CD4-positive, alpha-beta T cell treated with Interleukin-4 for 1 hour (primary cell): ENCODE measurements at regions not wholly inside any gene's neighbourhood (a gene's known extent, or its start where the extent isn't known, plus 50 kb on each side); places are given as distances from the start of the nearest gene placed in this dataset.
"Not testable (repeated sequence)": the region's sequence is repeated elsewhere in the genome, so short reads cannot be mapped to it uniquely, and the experiment has no call there.

ENCODE experiments used
- DNase-seq, 2 donors: peaks; one replicate each; pipeline ENCODE4 v3.0.0-alpha.2; 2020 to 2022

DNA sequence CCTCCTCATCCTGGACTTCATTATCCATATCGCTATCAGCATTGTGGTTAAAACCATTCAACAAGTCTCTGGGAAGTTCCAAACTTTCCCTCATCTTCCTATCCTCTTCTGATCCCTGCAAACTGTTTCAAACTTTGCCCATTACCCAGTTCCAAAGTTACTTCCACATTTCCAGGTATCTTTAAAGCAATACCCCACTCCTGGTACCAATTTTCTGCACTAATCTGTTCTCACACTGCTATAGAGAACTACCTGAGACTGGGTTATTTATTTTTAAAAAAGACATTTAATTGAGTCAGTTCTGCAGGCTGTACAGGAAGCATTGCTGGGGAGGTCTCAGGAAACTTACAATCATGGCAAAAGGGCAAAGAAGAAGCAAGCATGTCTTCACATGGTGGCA is 147.3 kb downstream of the ARL4A start:
- DNase-seq, result no peak

DNA sequence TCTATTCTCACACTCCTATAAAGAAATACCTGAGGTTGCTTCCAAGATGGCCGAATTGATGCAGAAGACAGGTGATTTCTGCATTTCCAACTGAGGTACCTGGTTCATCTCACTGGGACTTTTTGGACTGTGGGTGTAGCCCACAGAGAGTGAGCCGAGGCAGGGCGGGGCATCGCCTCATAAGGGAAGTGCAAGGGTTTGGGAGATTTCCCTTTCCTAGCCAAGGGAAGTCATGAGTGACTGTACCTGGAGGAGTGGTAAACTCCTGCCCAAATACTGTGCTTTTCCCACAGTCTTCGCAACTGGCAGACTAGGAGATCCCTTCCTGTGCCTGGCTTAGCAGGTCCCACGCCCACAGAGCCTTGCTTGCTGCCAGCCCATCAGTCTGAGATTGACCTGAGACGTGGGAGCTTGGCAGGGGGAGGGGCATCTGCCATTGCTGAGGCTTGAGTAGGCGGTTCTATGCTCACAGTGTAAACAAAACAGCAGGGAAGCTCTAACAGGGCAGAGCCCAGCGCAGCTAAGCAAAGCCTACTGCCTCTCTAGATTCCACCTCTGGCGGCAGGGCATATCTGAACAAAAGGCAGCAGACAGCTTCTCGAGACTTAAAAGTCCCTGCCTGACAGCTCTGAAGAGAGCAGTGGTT is 152.2 kb downstream of the ARL4A start:
- DNase-seq, result no peak

DNA sequence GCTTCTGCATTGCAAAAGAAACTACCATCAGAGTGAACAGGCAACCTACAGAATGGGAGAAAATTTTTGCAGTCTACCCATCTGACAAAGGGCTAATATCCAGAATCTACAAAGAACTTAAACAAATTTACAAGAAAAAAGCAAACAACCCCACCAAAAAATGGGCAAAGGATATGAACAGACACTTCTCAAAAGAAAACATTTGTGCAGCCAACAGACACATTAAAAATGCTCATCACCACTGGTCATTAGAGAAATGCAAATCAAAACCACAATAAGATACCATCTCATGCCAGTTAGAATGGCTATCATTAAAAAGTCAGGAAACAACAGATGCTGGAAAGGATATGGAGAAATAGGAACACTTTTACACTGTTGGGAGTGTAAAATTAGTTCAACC is 157.3 kb downstream of the ARL4A start:
- DNase-seq, result not testable (repeated sequence)

DNA sequence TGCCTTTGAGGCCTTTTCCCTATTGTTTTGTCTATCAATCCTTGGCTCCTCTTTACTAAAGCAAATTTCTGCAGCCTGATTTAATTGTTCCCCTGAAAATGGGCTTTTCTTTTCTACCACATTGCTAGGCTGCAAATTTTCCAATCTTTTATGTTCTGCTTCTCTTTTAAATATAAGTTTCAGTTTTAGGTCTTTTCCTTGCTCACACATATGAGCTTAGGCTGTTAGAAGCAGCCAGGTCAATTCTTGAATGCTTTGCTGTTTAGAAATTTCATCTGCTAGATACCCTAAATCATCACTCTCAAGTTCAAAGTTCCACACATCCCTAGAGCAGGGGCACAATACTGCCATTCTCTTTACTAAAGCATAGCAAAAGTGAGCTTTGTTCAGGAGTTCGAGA is 159.6 kb downstream of the ARL4A start:
- no peak for DNase-seq

DNA sequence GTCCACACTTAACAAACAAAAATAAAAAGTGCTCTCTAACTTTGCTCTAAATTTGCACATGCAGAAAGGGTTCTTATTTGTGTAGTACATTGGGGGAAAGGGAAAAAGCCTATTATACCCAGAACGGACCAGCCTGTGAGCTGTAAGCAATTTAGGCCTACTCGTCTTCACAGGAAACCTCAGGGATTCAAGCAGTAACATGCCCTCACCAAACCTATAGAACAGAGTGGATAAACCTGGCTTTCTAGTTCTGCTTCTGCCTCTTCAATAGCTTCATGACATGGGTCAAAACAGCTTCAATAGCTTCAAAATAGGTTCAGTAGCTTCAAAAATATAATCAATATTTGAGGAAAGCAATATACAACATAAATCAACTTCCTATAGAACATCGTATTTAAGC is 163.7 kb downstream of the ARL4A start:
- DNase-seq, result no peak

DNA sequence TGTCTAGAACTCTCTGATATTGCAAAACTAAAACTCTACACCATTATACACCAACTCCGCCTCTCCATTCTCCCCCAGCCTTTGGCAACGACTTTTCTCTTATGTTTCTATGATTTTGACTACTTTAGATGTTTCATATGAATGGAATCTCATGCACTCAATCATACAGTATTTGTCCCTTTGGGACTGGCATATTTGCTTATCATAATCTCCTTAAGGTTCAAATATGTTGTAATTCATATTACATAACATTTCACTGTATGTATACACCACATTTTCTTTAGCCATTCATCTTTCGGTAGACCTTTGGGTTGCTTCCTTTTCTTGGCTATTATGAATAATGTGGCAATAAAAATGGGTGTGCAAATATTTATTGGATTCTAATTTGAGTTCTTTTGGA is 164.4 kb downstream of the ARL4A start:
- DNase-seq, result no peak

DNA sequence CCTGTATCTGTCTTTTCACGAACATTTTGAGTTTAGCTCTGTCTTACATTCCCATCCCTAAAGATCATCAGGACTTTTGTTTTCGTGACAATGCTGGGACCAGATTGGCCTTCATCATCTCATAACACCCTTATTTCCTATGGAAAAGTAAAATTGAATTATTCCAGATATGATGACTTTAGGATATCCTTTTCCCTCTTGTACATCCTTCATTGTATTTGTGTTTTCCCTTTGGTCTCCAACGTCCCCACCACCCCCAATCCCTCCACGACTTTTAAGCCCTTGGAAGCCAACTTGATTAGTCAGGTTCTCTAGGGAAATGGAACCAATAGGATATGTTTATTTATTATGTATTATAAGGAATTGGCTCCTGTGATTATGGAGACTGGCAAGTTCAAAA is 167.6 kb downstream of the ARL4A start:
- DNase-seq, result no peak

DNA sequence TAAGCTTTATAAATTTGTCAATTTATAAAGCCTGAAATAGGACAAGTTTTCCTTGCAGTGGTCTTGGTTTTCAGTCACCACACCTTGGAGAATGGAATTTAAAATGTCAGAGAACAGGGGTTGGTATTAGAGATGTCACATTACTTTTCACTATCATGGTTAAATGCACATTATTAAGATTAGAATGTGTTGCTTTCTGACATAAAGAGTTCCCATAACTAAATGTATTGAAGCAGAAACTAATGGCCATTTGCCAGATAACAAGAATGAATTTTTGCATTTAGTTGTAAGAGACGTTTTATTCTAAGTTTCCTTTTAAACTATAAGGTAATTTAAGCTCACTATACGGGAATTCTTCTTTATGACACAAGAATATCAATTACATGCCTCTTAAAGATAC is 172.3 kb downstream of the ARL4A start:
- no peak for DNase-seq

DNA sequence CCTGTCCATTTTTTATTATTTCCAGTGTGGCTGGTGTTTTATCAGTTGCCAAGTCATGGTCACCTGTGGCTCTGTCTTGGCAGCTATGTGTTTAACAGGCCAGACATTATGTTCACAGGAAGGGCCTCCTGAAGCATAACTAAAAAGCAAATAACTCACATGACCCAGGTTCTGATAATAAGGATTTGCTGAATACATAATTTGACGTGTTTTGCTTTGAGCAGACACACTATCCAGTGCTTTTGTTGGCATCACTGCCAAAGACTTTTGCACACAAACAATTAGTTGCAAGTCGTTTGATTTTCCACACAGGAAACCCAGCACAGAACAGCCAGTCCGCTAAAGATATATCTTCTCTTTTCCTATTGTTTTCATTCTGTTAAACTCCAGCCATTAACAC is 173.6 kb downstream of the ARL4A start:
- DNase-seq, result no peak

DNA sequence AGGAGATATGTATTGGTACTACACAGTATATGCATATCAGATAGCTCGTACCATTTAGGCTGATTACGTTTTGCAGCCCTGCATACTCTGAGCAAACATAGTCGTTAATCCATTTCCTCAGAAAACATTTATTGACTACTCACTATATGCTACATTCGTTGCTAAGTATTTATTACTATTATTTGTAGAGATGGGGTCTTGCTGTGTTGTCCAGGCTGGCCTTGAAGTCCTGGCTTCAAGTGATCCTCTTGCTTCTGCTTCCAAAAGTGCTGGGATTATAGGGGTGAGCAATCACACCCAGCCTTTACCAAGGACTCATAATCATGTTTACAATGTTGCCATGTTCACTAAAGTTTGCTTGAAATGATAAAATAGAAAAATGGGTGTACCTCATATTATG is 174.7 kb downstream of the ARL4A start:
- DNase-seq, result no peak

DNA sequence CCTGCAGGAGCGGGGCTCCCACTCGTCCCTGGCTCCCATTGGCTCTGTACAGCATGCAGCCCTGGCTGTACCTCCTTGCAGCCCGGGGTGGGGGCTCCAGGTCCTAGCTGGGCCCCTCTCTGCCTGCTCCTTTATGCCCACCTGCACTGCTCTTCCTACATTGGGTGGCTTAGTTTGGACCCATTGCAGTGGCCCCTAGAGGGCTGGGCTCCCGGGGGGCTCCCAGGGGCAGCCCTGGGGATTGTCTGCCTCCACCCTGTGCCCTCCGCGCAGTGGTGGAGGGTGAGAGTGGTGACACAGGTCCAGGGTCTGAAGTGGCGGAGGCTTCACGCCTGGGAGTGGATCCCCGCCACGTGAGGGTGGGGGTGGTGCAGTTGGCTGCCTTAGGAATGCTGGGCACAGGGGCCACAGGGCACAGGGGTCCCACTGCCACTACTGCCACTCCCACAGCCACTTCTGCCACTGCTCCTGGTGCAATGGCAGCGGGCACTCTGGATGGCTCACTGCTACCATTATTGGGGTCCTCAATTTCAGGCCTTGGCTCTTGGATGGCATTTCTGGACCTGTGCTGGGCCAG is 177.1 kb downstream of the ARL4A start:
- no peak for DNase-seq

DNA sequence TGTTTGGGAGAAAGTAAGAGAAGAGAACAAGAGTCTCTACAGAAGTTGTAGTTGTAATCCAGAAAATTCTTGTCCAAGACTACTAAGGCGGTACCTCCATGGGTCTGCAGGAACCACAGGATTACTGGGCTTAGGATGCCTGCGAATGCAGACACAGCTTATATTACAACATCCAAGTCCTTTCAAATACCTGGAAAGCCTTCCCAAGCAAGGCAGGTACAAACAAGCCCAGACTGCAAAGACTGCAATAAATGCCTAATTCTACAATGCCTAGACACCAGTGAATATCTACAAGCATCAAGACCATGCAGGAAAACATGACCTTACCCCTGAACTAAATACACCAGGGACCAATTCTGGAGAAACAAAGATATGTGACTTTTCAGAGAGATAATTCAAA is 178.2 kb downstream of the ARL4A start:
- no peak for DNase-seq

DNA sequence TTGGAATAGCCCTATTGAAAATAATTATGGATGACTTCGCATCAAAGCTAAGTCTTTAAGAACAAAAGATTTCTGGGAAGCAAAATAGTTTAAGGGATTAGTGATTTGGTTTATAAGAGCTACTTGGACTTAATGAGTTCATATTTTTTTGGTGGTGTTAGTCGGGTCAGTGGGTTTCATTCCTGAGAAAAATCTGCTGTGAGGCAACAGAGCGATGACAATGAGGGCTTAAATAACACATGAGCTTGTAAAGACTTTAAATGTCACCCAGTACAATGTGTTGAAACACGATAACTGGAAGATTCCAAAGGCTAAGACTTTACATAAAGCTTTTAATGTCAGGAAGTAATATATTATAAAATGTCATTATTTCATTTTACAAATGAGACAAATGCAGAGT is 178.8 kb downstream of the ARL4A start:
- no peak for DNase-seq

DNA sequence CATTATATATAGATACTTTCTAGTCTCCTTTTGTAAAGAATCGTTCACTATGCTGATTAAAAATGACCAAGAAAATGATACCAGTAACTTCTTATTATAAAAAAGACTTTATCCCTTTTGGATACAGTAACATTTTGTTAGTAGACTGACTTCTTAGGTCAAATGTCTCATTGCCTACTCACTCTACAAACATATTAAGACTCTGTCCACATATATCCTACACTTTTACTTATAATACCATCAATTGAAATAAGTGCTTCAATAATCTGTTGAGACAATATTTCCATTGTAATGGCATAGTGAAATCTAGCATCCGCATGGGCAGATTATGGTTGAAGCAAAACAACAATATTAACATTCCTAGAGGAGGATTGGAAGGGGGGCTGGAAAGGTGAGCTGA is 180.6 kb downstream of the ARL4A start:
- DNase-seq, result no peak

DNA sequence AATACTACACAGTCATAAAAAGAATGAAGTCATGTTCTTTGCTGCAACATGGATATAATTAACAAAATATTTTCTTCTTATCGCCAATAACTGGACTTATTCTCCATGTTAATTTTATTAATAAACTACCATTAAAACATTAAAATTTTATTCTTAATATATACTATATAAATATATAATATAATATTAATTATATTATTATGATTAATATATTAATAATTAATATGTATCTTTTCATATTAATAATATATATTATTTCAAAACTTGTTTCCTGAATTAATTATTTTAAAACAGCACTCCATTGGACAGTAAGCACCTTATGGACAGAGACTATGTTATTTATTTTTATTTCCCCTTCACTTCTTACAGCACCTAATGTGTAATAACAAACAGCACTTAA is 182.8 kb downstream of the ARL4A start:
- no peak for DNase-seq

DNA sequence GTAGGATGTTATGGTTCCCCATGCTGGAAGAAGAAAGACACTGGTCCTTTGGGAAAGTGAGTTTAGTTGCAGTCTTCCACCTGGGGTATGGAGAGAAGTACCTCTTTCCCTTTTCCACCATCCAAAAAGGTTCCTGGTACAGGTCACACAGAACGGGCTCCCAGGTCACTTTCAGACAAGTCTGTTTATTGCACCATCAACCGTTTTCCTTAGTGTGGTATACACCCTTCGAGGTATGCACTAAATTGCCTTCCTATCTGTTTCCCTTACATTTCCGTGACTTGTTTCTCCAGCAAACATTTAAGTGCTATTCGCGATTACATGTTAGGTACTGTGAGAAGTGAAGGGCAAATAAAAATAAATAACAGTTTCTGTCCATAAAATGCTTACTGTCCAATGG is 185.1 kb downstream of the ARL4A start:
- DNase-seq, result no peak

DNA sequence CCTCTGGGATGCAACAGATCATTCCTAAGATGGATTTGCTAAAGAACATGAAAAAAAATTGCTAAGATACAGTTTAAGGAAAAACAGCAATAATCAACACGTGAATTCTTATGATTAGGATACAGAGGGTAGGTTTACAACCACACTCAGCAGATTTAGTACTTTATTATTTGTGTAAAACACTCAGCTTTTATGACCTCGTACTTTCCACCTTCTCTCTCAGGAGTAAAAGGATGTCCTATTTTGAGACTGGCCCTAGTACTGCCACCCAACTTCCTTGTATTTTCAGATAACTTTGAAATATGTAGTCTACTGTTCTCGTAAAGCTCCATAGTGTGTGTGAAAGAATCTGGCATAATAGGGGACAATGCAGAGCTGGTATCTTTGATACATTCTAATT is 186.1 kb downstream of the ARL4A start:
- DNase-seq, result no peak

DNA sequence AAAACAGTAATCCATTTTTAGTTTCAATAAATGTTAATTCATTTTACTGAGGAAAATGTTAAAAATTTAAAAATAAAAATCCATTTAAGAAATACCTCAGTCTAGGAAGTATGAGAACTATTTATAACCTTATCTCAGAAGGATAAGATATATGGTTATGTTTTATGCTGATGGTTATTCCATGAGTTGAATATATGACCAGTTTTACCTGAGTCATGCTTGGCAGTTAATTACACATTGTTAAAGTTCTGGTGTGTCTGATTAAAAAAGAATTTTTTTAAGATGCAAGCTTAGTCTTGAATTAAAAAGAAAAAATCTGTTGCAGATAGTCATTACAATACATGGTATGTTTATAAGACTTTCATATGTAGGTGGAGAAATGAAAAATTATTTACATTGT is 191.7 kb downstream of the ARL4A start:
- DNase-seq, result no peak

DNA sequence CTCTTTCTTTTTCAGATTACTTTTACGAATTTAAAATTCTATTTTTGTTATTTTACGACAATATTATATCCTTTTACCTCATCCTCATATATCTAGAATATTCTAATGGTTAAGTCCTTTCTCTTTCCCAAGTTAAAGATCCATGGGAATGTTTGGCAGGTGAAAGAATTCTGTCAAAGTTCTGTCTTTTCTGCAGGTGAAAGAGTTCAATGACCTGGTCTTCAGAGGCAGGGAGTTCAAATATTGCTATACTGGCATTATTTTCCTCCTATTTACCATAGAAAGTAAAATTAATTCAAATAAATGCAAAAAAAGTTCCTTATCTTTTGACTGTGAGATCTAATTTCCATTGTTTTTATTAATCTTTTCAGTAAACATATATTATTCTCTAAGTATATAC is 194.3 kb downstream of the ARL4A start:
- no peak for DNase-seq

DNA sequence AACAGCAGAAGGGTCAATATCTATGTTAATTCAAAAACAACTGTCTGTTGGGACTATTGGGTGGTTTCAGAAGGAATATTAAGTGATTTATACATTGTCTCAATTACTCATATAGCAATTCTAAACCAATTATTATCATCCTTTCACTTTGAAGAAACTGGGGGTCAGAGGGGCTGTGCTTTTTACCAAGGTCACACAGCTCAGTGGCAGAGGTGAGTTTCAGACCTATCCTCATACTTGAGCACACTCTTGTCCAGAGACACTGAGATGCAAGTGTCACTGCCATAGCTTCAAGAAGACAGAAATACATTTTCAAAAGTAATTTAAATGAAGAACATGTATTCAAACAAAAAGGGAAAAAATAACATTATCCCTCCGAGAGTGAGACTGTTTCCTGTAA is 195.3 kb downstream of the ARL4A start:
- DNase-seq, result no peak

DNA sequence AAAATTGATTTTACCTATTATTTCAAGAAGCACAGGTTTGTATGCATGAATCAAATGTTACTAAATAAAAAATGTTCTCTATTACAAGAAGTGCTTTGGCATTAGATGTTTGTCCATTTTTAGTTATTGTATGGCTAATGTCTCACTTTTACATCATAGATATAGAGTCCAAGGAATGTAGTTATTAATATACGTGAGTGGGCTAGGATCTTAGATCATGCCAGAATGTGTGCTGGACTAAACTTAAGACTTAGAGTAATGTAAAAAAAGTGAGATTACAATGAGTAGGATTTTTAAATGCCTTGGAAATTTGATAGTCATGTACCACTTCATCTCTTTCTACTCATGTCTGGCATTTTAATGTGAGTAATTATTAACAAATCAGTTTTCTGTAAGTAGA is 196.6 kb downstream of the ARL4A start:
- no peak for DNase-seq

DNA sequence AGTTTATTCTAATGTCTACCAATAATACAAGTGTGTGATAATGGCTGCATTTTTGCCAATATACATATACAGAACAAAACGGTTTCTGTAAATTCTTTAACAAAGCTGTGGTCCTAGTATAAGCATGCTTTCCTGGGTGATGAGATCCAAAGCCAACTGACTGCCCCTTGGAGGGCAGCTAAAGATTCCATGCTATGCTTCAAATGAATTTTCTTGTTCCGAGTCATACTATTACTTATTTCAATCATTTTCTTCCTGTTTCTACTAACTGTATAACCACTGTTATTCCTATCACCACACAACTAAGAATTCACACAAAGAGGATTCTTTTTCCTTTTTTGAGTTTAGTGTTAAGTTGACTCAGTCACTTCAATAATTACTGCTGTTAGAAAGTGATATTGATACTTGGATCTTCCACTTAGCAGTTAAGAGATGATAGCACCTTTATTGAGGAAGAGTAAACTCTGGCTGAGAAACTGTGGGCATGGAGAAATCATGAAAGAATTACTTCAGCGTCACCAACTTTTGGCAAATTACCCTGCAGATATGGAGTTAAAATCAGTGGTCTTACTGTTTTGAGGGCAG is 197.5 kb downstream of the ARL4A start:
- DNase-seq, result no peak

DNA sequence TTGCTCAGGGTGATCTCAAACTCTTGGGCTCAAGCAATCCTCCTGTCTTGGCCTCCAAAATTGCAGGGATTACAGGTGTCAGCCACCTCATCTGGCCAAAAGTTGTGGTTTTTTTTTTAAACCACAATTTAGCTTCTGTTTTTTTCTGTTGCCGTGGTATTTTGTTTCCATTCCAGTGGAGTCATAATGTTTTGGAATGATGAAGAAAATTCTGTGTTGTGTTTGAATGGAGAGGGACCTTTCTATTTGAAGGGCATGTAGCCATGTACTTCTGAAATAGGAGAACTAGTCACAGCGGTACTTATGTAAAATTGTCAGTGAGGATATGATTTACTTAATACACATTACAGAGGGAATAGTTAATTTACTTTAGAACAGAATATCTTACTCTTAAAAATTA is 201.3 kb downstream of the ARL4A start:
- no peak for DNase-seq

DNA sequence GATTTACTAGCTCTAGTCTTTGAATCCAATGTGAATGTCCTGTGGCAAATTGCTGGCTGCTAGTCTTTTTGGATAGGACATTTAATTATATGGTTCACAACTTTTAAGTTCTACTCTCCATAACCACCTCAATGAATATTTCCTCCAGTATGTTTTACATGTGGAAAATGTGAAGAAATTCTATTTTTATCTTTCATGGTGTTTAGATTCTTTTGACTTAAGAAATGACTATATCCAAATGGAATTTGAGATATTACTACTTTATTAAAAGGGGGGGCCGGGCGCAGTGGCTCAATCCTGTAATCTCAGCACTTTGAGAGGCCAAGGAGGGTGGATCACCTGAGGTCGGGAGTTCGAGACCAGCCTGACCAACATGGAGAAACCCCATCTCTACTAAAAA is 202.0 kb downstream of the ARL4A start:
- no peak for DNase-seq

DNA sequence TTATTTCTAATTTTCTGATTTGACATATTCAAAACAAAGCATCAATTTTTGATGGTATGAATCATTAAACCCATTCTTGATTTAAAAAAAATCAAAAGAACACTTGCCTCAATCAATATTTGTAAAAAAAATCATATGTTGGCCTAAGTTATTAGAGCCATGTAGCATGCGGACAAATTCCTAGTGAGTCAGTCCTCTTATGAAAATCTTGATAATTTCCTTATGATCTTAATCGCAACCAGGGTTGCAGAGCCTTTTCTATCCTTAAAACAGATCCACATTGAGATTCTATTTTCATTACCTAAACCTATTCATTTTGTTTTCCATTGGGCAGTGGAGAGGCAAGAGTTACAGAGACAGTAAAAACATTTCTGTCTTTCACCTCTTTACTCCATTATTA is 203.2 kb downstream of the ARL4A start:
- no peak for DNase-seq
